ENCODE measurements at regions not wholly inside any gene's neighbourhood (a gene's known extent, or its start where the extent isn't known, plus 50 kb on each side); places are given as distances from the start of the nearest gene placed in this dataset.

GRCh38 chr18:60671021-60671420 is 298.4 kb upstream of the MC4R start:
- TF ChIP-seq CTCF (conservative IDR thresholded peaks at IDR 0.05; ENCODE audit: low read depth, low read length), result no peak
- TF ChIP-seq EZH2 (IDR thresholded peaks at IDR 0.05; ENCODE audit: borderline replicate concordance, low read depth, low read length, poor library complexity, severe bottlenecking), result no peak

Data from A673 (cell line).